ENCODE measurements at regions not wholly inside any gene's neighbourhood (a gene's known extent, or its start where the extent isn't known, plus 50 kb on each side); places are given as distances from the start of the nearest gene placed in this dataset.

- FAIRE-seq, result no peak
Observed at GRCh38 chr2:65818873-65819451, 386.6 kb upstream of the SPRED2 start.

GRCh38 chr2:65813631-65814173 is 381.3 kb upstream of the SPRED2 start:
- FAIRE-seq, result no peak

GRCh38 chr2:65812887-65813286 is 380.5 kb upstream of the SPRED2 start:
- FAIRE-seq, result no peak

- FAIRE-seq, result no peak
Observed at GRCh38 chr2:65807942-65808341, 375.5 kb upstream of the SPRED2 start.

GRCh38 chr2:65804777-65805176 is 372.4 kb upstream of the SPRED2 start:
- FAIRE-seq, result no peak

GRCh38 chr2:65802298-65802942 is 370.0 kb upstream of the SPRED2 start:
- FAIRE-seq, result no peak

GRCh38 chr2:65800998-65801397 is 368.6 kb upstream of the SPRED2 start:
- no peak for FAIRE-seq

GRCh38 chr2:65799141-65799854 is 366.9 kb upstream of the SPRED2 start:
- FAIRE-seq, result no peak

GRCh38 chr2:65798641-65799040 is 366.2 kb upstream of the SPRED2 start:
- FAIRE-seq, result no peak

- FAIRE-seq, result no peak
Observed at GRCh38 chr2:65794994-65795393, 362.6 kb upstream of the SPRED2 start.

GRCh38 chr2:65791404-65791975 is 359.1 kb upstream of the SPRED2 start:
- no peak for FAIRE-seq

- FAIRE-seq, result no peak
Observed at GRCh38 chr2:65790676-65790935, 358.2 kb upstream of the SPRED2 start.

- no peak for FAIRE-seq
Observed at GRCh38 chr2:65789923-65790675, 357.7 kb upstream of the SPRED2 start.

- no peak for FAIRE-seq
Observed at GRCh38 chr2:65788556-65788955, 356.2 kb upstream of the SPRED2 start.

GRCh38 chr2:65786765-65787164 is 354.4 kb upstream of the SPRED2 start:
- FAIRE-seq, result no peak

GRCh38 chr2:65786007-65786717 is 353.8 kb upstream of the SPRED2 start:
- FAIRE-seq, result no peak

GRCh38 chr2:65782996-65783650 is 350.7 kb upstream of the SPRED2 start:
- FAIRE-seq, result no peak

GRCh38 chr2:65782186-65782585 is 349.8 kb upstream of the SPRED2 start:
- FAIRE-seq, result no peak

- FAIRE-seq, result no peak
Observed at GRCh38 chr2:65781756-65782155, 349.4 kb upstream of the SPRED2 start.

- no peak for FAIRE-seq
Observed at GRCh38 chr2:65779021-65779420, 346.6 kb upstream of the SPRED2 start.

GRCh38 chr2:65778137-65778536 is 345.7 kb upstream of the SPRED2 start:
- no peak for FAIRE-seq

GRCh38 chr2:65775839-65776238 is 343.4 kb upstream of the SPRED2 start:
- no peak for FAIRE-seq
